Keratinocyte (primary cell): ENCODE measurements at regions not wholly inside any gene's neighbourhood (a gene's known extent, or its start where the extent isn't known, plus 50 kb on each side); places are given as distances from the start of the nearest gene placed in this dataset.

ENCODE experiments used
- CTCF ChIP-seq, 3 experiments: IDR thresholded peaks in 1 of 3; conservative IDR thresholded peaks in 1 of 3; optimal IDR thresholded peaks in 1 of 3; 2 replicates in 2 of 3; 3 replicates in 1 of 3; pipeline versions ENCODE3 to v1.5.1; 2011; ENCODE audit warnings: low read length in 3 of 3, mild to moderate bottlenecking in 3 of 3, moderate library complexity in 2 of 3, control low read depth in 1 of 3, inconsistent platforms in 1 of 3; ENCODE audit not compliant: insufficient read depth in 2 of 3; ENCODE audit errors: extremely low read depth in 1 of 3
- EZH2 ChIP-seq: IDR thresholded peaks from one replicate; pipeline ENCODE4 v1.6.1; 2012; ENCODE audit warnings: inconsistent platforms, mild to moderate bottlenecking, low read length, moderate library complexity

- TF ChIP-seq CTCF (optimal IDR thresholded peaks at IDR 0.05 in 1 of 3, IDR thresholded peaks at IDR 0.05 in 1 of 3, conservative IDR thresholded peaks at IDR 0.05 in 1 of 3; ENCODE audit: extremely low read depth in 1 of 3, insufficient read depth in 2 of 3, low read length in 3 of 3) (no peak), EZH2 (no peak)
Measured at GRCh38 chr5:88503406-88503805, 234.8 kb upstream of the TMEM161B start.
